ENCODE measurements at regions not wholly inside any gene's neighbourhood (a gene's known extent, or its start where the extent isn't known, plus 50 kb on each side); places are given as distances from the start of the nearest gene placed in this dataset.

DNA sequence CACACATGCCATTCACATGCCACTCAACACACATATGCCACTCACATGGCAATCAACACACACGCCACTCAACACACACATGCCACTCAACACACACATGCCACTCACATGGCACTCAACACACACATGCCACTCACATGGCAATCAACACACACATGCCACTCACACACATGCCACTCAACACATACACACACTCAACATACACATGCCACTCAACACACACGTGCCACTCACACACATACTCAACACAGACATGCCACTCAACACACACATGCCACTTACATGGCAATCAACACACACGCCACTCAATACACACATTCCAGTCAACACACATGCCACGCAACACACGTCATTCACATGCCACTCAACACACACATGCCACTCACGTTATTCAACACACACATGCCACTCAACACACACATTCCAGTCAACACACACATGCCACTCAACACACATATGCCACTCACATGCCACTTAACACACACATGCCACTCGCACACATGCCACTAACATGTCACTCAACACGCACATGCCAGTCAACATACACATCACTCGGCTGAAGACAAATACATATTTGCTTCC, 182.9 kb downstream of the NPHP4 start:
- no peak for TF ChIP-seq CTCF (conservative IDR thresholded peaks at IDR 0.05; ENCODE audit: low read depth, low read length)
- TF ChIP-seq EZH2 (IDR thresholded peaks at IDR 0.05; ENCODE audit: low read length, unreplicated experiment): no peak
- TF ChIP-seq EZH2phosphoT487 (IDR thresholded peaks at IDR 0.05; ENCODE audit: borderline replicate concordance, low read length): no peak
